HCT116 (cell line): ENCODE measurements at regions not wholly inside any gene's neighbourhood (a gene's known extent, or its start where the extent isn't known, plus 50 kb on each side); places are given as distances from the start of the nearest gene placed in this dataset.

Experiments used
- ATAC-seq: fragments of 200-7000 bp; cut with Tn5 transposase; 2 replicates; pipeline ENCODE4 v1.9.1; 2020; ENCODE audit warnings: mild to moderate bottlenecking, moderate library complexity
- BruUV-seq: library from RNA; stranded (reverse); fragments of 400-500 nt; replicated peaks from 2 replicates; lab custom pipeline; 2021; lab: Mats Ljungman, UMichigan
- CTCF ChIA-PET: fragments of 300-600 bp; sonication (Branson Sonifier 250); formaldehyde crosslinking; loops from one replicate; lab custom pipeline; 2021; ENCODE audit warnings: antibody characterized with exemption; lab: Charles Lee
- POLR2A ChIA-PET: fragments of 300-600, 350-600 bp; sonication (Branson Sonifier 250); formaldehyde crosslinking; loops from one replicate; lab custom pipeline; 2021; ENCODE audit warnings: antibody characterized with exemption; lab: Charles Lee
- RAD21 ChIA-PET, 2 experiments: fragments of 300-600 bp; sonication (Branson Sonifier 250); formaldehyde crosslinking; loops; one replicate each; lab custom pipeline; 2023; ENCODE audit warnings: low total read pairs in 2 of 2; ENCODE audit not compliant: uncharacterized antibody in 2 of 2, unreplicated experiment in 2 of 2, low non-redundant PET in 1 of 2; lab: Charles Lee
- DNase-seq: peaks from one replicate; pipeline ENCODE4 v3.0.0-alpha.2; 2010; ENCODE audit warnings: low read depth, low spot score
- H2AFZ ChIP-seq: fragments of 200-600 bp; shearing (Covaris generic), sonication (generic); 2 replicates; pipeline ENCODE4 v1.6.1; 2017; ENCODE audit warnings: low read depth, mixed run types, mixed read lengths, antibody characterized with exemption, low read length; ENCODE audit not compliant: poor library complexity, severe bottlenecking
- H3K27ac ChIP-seq: 2 replicates; pipeline ENCODE4 v1.5.1; 2012; ENCODE audit warnings: low read depth, low read length
- H3K27me3 ChIP-seq: fragments of 200-600 bp; sonication (generic); 2 replicates; pipeline ENCODE4 v1.6.1; 2016; ENCODE audit warnings: mixed run types, low read length, mixed read lengths; ENCODE audit not compliant: insufficient read depth
- H3K36me3 ChIP-seq, 2 experiments: fragments of 200-500 bp in 1 of 2; fragments of 200-600 bp in 1 of 2; sonication (Bioruptor generic) in 1 of 2; sonication (generic) in 1 of 2; 2 replicates each; pipeline versions ENCODE4 v1.5.1 to v1.6.1; 2014 to 2016; ENCODE audit warnings: low read length in 2 of 2, inconsistent platforms in 1 of 2, mixed read lengths in 1 of 2, mixed run types in 1 of 2; ENCODE audit not compliant: insufficient read depth in 2 of 2, control insufficient read depth in 1 of 2
- H3K4me1 ChIP-seq, 2 experiments: fragments of 200-600 bp in 1 of 2; sonication (generic) in 1 of 2; 2 replicates each; pipeline versions ENCODE4 v1.5.1 to v1.6.1; 2012 to 2017; ENCODE audit warnings: low read length in 2 of 2, inconsistent platforms in 1 of 2, mild to moderate bottlenecking in 1 of 2, mixed read lengths in 1 of 2, mixed run types in 1 of 2, moderate library complexity in 1 of 2; ENCODE audit not compliant: insufficient read depth in 2 of 2, control insufficient read depth in 1 of 2
- H3K4me2 ChIP-seq: fragments of 200-600 bp; sonication (generic); 2 replicates; pipeline ENCODE4 v1.6.1; 2017; ENCODE audit warnings: mixed run types, low read length, mixed read lengths
- H3K4me3 ChIP-seq, 2 experiments: fragments of 200-600 bp in 1 of 2; sonication (generic) in 1 of 2; replicated peaks in 1 of 2; 2 replicates each; pipeline ENCODE4 v1.5.1; 2011 to 2016; ENCODE audit warnings: low read length in 2 of 2, control low read depth in 1 of 2, low read depth in 1 of 2, mild to moderate bottlenecking in 1 of 2, mixed read lengths in 1 of 2, mixed run types in 1 of 2
- H3K79me2 ChIP-seq: fragments of 200-600 bp; sonication (generic); 2 replicates; pipeline ENCODE4 v1.6.1; 2017; ENCODE audit warnings: mild to moderate bottlenecking, mixed run types, low read length, moderate library complexity, mixed read lengths; ENCODE audit not compliant: insufficient read depth
- H3K9ac ChIP-seq: fragments of 200-600 bp; sonication (generic); 2 replicates; pipeline ENCODE4 v1.6.1; 2016; ENCODE audit warnings: low read length, mixed read lengths
- H3K9me2 ChIP-seq: fragments of 200-600 bp; sonication (generic), shearing (Covaris generic); 2 replicates; pipeline ENCODE4 v1.6.1; 2017; ENCODE audit warnings: mixed run types, mild to moderate bottlenecking, moderate library complexity; ENCODE audit not compliant: insufficient read depth
- H3K9me3 ChIP-seq, 2 experiments: fragments of 200-500 bp in 1 of 2; fragments of 200-600 bp in 1 of 2; sonication (Bioruptor generic) in 1 of 2; sonication (generic) in 1 of 2; 2 replicates each; pipeline ENCODE4 v1.6.1; 2014 to 2017; ENCODE audit warnings: low read length in 2 of 2, mixed read lengths in 2 of 2, inconsistent platforms in 1 of 2, low read depth in 1 of 2, mild to moderate bottlenecking in 1 of 2, mixed run types in 1 of 2, moderate library complexity in 1 of 2; ENCODE audit not compliant: control insufficient read depth in 1 of 2, insufficient read depth in 1 of 2
- H4K20me1 ChIP-seq: fragments of 200-600 bp; sonication (generic), shearing (Covaris generic); 2 replicates; pipeline ENCODE4 v1.6.1; 2017; ENCODE audit warnings: mixed run types, mild to moderate bottlenecking, moderate library complexity; ENCODE audit not compliant: insufficient read depth
- ATF3 ChIP-seq: IDR thresholded peaks from 2 replicates; pipeline ENCODE4 v1.6.1; 2012
- CEBPB ChIP-seq: IDR thresholded peaks from 2 replicates; pipeline ENCODE4 v1.6.1; 2012; ENCODE audit warnings: low read depth
- EGR1 ChIP-seq: IDR thresholded peaks from 2 replicates; pipeline ENCODE4 v1.6.1; 2012; ENCODE audit warnings: low read depth
- ELF1 ChIP-seq: IDR thresholded peaks from 2 replicates; pipeline ENCODE4 v1.6.1; 2012; ENCODE audit warnings: low read depth, borderline replicate concordance
- EZH2 ChIP-seq: fragments of 200-600 bp; sonication (generic); IDR thresholded peaks from 2 replicates; pipeline ENCODE4 v1.6.1; 2017; ENCODE audit warnings: antibody characterized with exemption, mixed run types
- JUND ChIP-seq: IDR thresholded peaks from 2 replicates; pipeline ENCODE4 v1.6.1; 2012
- POLR2A ChIP-seq: IDR thresholded peaks from 2 replicates; pipeline ENCODE4 v1.7.0; 2011; ENCODE audit warnings: borderline replicate concordance; ENCODE audit not compliant: insufficient read depth, insufficient read length; ENCODE audit errors: extremely low read depth
- POLR2AphosphoS5 ChIP-seq: IDR thresholded peaks from 2 replicates; pipeline ENCODE4 v1.6.1; 2011; ENCODE audit warnings: mild to moderate bottlenecking, low read depth, low read length, moderate library complexity
- SIN3A ChIP-seq: IDR thresholded peaks from 2 replicates; pipeline ENCODE4 v1.6.1; 2012; ENCODE audit warnings: low read depth
- SP1 ChIP-seq: IDR thresholded peaks from 2 replicates; pipeline ENCODE4 v1.6.1; 2012; ENCODE audit warnings: low read depth
- SRF ChIP-seq: IDR thresholded peaks from 2 replicates; pipeline ENCODE4 v1.6.1; 2012; ENCODE audit warnings: low read depth
- TCF7L2 ChIP-seq: IDR thresholded peaks from 2 replicates; pipeline ENCODE4 v1.7.0; 2011; ENCODE audit warnings: borderline replicate concordance, inconsistent platforms; ENCODE audit not compliant: insufficient read depth, insufficient read length; ENCODE audit errors: extremely low read depth
- ZFX ChIP-seq: fragments of 450-650 bp; IDR thresholded peaks from 2 replicates; pipeline ENCODE4 v1.6.1; 2017
- ZNF274 ChIP-seq: fragments of 200-500 bp; sonication (Bioruptor generic); IDR thresholded peaks from 2 replicates; pipeline ENCODE4 v1.6.1; 2014; ENCODE audit warnings: mild to moderate bottlenecking, low read depth, low read length, inconsistent platforms
- intact Hi-C: fragments of 100-400 bp; cut with micrococcal nuclease; formaldehyde crosslinking; loops from 2 replicates; pipeline ENCODE4 v1.10.0; 2022
- TF ChIP-seq, protein P1 (sequence below): IDR thresholded peaks from 2 replicates; pipeline ENCODE4 v1.6.1; 2012; ENCODE audit warnings: low read depth
- TF ChIP-seq, protein P2 (sequence below), 3 experiments: fragments of 200-600 bp in 1 of 3; sonication (generic) in 1 of 3; IDR thresholded peaks in 2 of 3; conservative IDR thresholded peaks in 1 of 3; 2 replicates each; pipeline ENCODE4 v1.5.1; 2012 to 2017; ENCODE audit warnings: low read depth in 2 of 3, low read length in 2 of 3, antibody characterized with exemption in 1 of 3, borderline replicate concordance in 1 of 3, control low read depth in 1 of 3, mild to moderate bottlenecking in 1 of 3, mixed read lengths in 1 of 3, mixed run types in 1 of 3, moderate library complexity in 1 of 3; ENCODE audit not compliant: insufficient read depth in 1 of 3

GRCh38 chr3:104810896-104811295 is 555.8 kb upstream of the ALCAM start:
- RAD21 ChIA-PET: no interaction called here
- Histone ChIP-seq H4K20me1 (no peaks in the 10 kb centered on the region), H3K9me2 (no peaks in the 10 kb centered on the region; the same call in 1 of the 2 replicates), H3K79me2 (no peaks in the 10 kb centered on the region), H3K27ac (no peak overlapping the region)
- POLR2A ChIA-PET: no interaction called here
- intact Hi-C loops: no loop called here
- ATAC-seq: no peak
- TF ChIP-seq, protein P1, sequence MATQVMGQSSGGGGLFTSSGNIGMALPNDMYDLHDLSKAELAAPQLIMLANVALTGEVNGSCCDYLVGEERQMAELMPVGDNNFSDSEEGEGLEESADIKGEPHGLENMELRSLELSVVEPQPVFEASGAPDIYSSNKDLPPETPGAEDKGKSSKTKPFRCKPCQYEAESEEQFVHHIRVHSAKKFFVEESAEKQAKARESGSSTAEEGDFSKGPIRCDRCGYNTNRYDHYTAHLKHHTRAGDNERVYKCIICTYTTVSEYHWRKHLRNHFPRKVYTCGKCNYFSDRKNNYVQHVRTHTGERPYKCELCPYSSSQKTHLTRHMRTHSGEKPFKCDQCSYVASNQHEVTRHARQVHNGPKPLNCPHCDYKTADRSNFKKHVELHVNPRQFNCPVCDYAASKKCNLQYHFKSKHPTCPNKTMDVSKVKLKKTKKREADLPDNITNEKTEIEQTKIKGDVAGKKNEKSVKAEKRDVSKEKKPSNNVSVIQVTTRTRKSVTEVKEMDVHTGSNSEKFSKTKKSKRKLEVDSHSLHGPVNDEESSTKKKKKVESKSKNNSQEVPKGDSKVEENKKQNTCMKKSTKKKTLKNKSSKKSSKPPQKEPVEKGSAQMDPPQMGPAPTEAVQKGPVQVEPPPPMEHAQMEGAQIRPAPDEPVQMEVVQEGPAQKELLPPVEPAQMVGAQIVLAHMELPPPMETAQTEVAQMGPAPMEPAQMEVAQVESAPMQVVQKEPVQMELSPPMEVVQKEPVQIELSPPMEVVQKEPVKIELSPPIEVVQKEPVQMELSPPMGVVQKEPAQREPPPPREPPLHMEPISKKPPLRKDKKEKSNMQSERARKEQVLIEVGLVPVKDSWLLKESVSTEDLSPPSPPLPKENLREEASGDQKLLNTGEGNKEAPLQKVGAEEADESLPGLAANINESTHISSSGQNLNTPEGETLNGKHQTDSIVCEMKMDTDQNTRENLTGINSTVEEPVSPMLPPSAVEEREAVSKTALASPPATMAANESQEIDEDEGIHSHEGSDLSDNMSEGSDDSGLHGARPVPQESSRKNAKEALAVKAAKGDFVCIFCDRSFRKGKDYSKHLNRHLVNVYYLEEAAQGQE: no peak
- TF ChIP-seq EGR1 (no peak), SRF (no peak), ZFX (no peak), ELF1 (no peak), ZNF274 (no peak), EZH2 (no peak), SIN3A (no peak), CEBPB (no peak), TCF7L2 (no peak), JUND (no peak), POLR2A (no peak), ATF3 (no peak), POLR2AphosphoS5 (no peak), SP1 (no peak)
- TF ChIP-seq, protein P2, sequence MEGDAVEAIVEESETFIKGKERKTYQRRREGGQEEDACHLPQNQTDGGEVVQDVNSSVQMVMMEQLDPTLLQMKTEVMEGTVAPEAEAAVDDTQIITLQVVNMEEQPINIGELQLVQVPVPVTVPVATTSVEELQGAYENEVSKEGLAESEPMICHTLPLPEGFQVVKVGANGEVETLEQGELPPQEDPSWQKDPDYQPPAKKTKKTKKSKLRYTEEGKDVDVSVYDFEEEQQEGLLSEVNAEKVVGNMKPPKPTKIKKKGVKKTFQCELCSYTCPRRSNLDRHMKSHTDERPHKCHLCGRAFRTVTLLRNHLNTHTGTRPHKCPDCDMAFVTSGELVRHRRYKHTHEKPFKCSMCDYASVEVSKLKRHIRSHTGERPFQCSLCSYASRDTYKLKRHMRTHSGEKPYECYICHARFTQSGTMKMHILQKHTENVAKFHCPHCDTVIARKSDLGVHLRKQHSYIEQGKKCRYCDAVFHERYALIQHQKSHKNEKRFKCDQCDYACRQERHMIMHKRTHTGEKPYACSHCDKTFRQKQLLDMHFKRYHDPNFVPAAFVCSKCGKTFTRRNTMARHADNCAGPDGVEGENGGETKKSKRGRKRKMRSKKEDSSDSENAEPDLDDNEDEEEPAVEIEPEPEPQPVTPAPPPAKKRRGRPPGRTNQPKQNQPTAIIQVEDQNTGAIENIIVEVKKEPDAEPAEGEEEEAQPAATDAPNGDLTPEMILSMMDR (IDR thresholded peaks at IDR 0.05 in 2 of 3, conservative IDR thresholded peaks at IDR 0.05 in 1 of 3; ENCODE audit: borderline replicate concordance in 1 of 3, insufficient read depth in 1 of 3, low read depth in 2 of 3, low read length in 2 of 3): no peak
- TF ChIP-seq, all 23 proteins: peak for 0
- no peak for DNase-seq
- Histone ChIP-seq H3K9ac (no peak overlapping the region), H2AFZ (no peak overlapping the region), H3K9me3 (no peaks in the 10 kb centered on the region), H3K4me3 (no peak overlapping the region), H3K4me1 (no peaks in the 10 kb centered on the region), H3K36me3 (no peaks in the 10 kb centered on the region), H3K4me2 (no peak overlapping the region), H3K27me3 (no peaks in the 10 kb centered on the region)
- CTCF ChIA-PET: no interaction called here
- no TSS peak for BruUV-seq
